ENCODE measurements at regions not wholly inside any gene's neighbourhood (a gene's known extent, or its start where the extent isn't known, plus 50 kb on each side); places are given as distances from the start of the nearest gene placed in this dataset.

DNA sequence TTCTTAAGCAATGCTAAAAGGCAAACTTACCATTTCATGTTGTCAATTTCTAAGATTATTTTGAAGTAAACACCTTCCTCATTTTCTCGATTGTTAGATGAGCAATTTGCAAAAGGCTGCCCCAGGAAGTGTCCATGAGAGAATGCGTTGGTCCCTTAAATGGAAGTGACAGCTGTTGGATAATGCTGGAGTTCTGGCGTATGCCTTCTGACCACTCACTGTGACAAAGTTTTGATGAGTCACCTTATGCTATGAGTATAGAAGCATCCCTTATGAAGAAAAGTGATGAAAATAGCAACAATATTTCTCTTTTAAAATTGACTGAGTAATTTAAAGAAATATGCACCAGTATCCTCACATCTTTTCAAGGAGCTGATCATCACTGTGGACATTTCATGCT, 1497.5 kb downstream of the DPP10 start:
- TF ChIP-seq, protein P1, sequence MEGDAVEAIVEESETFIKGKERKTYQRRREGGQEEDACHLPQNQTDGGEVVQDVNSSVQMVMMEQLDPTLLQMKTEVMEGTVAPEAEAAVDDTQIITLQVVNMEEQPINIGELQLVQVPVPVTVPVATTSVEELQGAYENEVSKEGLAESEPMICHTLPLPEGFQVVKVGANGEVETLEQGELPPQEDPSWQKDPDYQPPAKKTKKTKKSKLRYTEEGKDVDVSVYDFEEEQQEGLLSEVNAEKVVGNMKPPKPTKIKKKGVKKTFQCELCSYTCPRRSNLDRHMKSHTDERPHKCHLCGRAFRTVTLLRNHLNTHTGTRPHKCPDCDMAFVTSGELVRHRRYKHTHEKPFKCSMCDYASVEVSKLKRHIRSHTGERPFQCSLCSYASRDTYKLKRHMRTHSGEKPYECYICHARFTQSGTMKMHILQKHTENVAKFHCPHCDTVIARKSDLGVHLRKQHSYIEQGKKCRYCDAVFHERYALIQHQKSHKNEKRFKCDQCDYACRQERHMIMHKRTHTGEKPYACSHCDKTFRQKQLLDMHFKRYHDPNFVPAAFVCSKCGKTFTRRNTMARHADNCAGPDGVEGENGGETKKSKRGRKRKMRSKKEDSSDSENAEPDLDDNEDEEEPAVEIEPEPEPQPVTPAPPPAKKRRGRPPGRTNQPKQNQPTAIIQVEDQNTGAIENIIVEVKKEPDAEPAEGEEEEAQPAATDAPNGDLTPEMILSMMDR (IDR thresholded peaks at IDR 0.05) = no peak
- no peak for TF ChIP-seq POLR2A (IDR thresholded peaks at IDR 0.05)
